HEK293 (cell line): ENCODE measurements at regions not wholly inside any gene's neighbourhood (a gene's known extent, or its start where the extent isn't known, plus 50 kb on each side); places are given as distances from the start of the nearest gene placed in this dataset.
"Not testable (repeated sequence)": the region's sequence is repeated elsewhere in the genome, so short reads cannot be mapped to it uniquely, and the experiment has no call there.

Source experiments
- CTCF ChIA-PET: fragments of 350-600 bp; formaldehyde crosslinking; extraction: SDS; loops from one replicate; lab custom pipeline; 2021; ENCODE audit warnings: antibody characterized with exemption; lab: Yijun Ruan, JAX
- POLR2A ChIA-PET: fragments of 300-600 bp; formaldehyde crosslinking; extraction: SDS; loops from one replicate; lab custom pipeline; 2020; ENCODE audit warnings: antibody characterized with exemption, inconsistent platforms; lab: Yijun Ruan, JAX
- H3K27ac ChIP-seq: fragments of 200-500 bp; sonication (Bioruptor generic); 2 replicates; pipeline ENCODE4 v1.5.1; 2014; ENCODE audit warnings: low read depth, low read length, control low read depth, inconsistent platforms; ENCODE audit errors: extremely low read depth
- H3K36me3 ChIP-seq, 2 experiments: fragments of 200-500 bp in 1 of 2; sonication (Bioruptor generic) in 1 of 2; 1 replicate in 1 of 2; 2 replicates in 1 of 2; pipeline ENCODE4 v1.5.1; 2014 to 2017; ENCODE audit warnings: inconsistent platforms in 2 of 2, low read length in 2 of 2; ENCODE audit not compliant: control insufficient read depth in 2 of 2, insufficient read depth in 1 of 2
- H3K4me1 ChIP-seq: fragments of 200-500 bp; sonication (Bioruptor generic); 2 replicates; pipeline ENCODE4 v1.5.1; 2014; ENCODE audit warnings: mild to moderate bottlenecking, low read length, inconsistent platforms; ENCODE audit not compliant: control insufficient read depth, insufficient read depth
- H3K4me3 ChIP-seq: 2 replicates; pipeline ENCODE4 v1.5.1; 2011; ENCODE audit warnings: low read depth, mild to moderate bottlenecking, control low read depth, low read length, moderate library complexity
- H3K9me3 ChIP-seq: fragments of 200-500 bp; sonication (Bioruptor generic); 2 replicates; pipeline ENCODE4 v1.5.1; 2014; ENCODE audit warnings: low read depth, low read length, inconsistent platforms; ENCODE audit not compliant: control insufficient read depth, insufficient read depth
- HOXA7 ChIP-seq: sonication (generic); formaldehyde crosslinking; IDR thresholded peaks from 2 replicates; pipeline ENCODE4 v1.8.1; 2022; ENCODE audit warnings: missing genetic modification reagents, borderline replicate concordance
- MYNN ChIP-seq: fragments of 450-650 bp; formaldehyde crosslinking; IDR thresholded peaks from 2 replicates; pipeline ENCODE4 v1.5.1; 2016; ENCODE audit warnings: missing biosample characterization, missing genetic modification characterization, borderline replicate concordance
- SCRT1 ChIP-seq: fragments of 450-650 bp; formaldehyde crosslinking; IDR thresholded peaks from 2 replicates; pipeline ENCODE4 v1.5.1; 2016; ENCODE audit warnings: missing biosample characterization, missing genetic modification characterization, borderline replicate concordance
- SCRT2 ChIP-seq: fragments of 450-650 bp; formaldehyde crosslinking; IDR thresholded peaks from 2 replicates; pipeline ENCODE4 v1.5.1; 2016; ENCODE audit warnings: missing biosample characterization, missing genetic modification characterization
- SP7 ChIP-seq: fragments of 450-650 bp; formaldehyde crosslinking; IDR thresholded peaks from 2 replicates; pipeline ENCODE4 v1.5.1; 2016; ENCODE audit warnings: missing biosample characterization, missing genetic modification characterization
- ZFP37 ChIP-seq: fragments of 450-650 bp; formaldehyde crosslinking; IDR thresholded peaks from 2 replicates; pipeline ENCODE4 v1.5.1; 2016; ENCODE audit warnings: missing biosample characterization, missing genetic modification characterization
- ZNF114 ChIP-seq: fragments of 450-650 bp; formaldehyde crosslinking; IDR thresholded peaks from 2 replicates; pipeline ENCODE4 v1.5.0; 2017; ENCODE audit warnings: missing biosample characterization, missing genetic modification characterization
- ZNF140 ChIP-seq: fragments of 450-650 bp; formaldehyde crosslinking; IDR thresholded peaks from 2 replicates; pipeline ENCODE4 v1.5.1; 2016; ENCODE audit warnings: missing biosample characterization, missing genetic modification characterization
- ZNF155 ChIP-seq: fragments of 450-650 bp; formaldehyde crosslinking; IDR thresholded peaks from 2 replicates; pipeline ENCODE4 v1.5.1; 2016; ENCODE audit warnings: missing biosample characterization, missing genetic modification characterization
- ZNF157 ChIP-seq: fragments of 450-650 bp; formaldehyde crosslinking; IDR thresholded peaks from 2 replicates; pipeline ENCODE4 v1.5.1; 2016; ENCODE audit warnings: missing biosample characterization, missing genetic modification characterization
- ZNF175 ChIP-seq: fragments of 450-650 bp; formaldehyde crosslinking; IDR thresholded peaks from 2 replicates; pipeline ENCODE4 v1.5.1; 2016; ENCODE audit warnings: missing biosample characterization, missing genetic modification characterization
- ZNF184 ChIP-seq: fragments of 450-650 bp; IDR thresholded peaks from 2 replicates; pipeline ENCODE4 v1.5.1; 2018; ENCODE audit warnings: missing biosample characterization, mild to moderate bottlenecking, missing genetic modification characterization
- ZNF555 ChIP-seq: fragments of 450-650 bp; formaldehyde crosslinking; conservative IDR thresholded peaks from 2 replicates; pipeline ENCODE4 v1.5.1; 2017; ENCODE audit warnings: missing biosample characterization, mild to moderate bottlenecking, missing genetic modification characterization, inconsistent platforms
- ZNF610 ChIP-seq: fragments of 450-650 bp; formaldehyde crosslinking; IDR thresholded peaks from 2 replicates; pipeline ENCODE4 v1.5.1; 2016; ENCODE audit warnings: missing biosample characterization, missing genetic modification characterization, borderline replicate concordance
- ZNF629 ChIP-seq: fragments of 450-650 bp; formaldehyde crosslinking; IDR thresholded peaks from 2 replicates; pipeline ENCODE4 v1.5.1; 2017; ENCODE audit warnings: missing biosample characterization, missing genetic modification characterization
- ZNF791 ChIP-seq: fragments of 450-650 bp; formaldehyde crosslinking; IDR thresholded peaks from 2 replicates; pipeline ENCODE4 v1.5.1; 2016; ENCODE audit warnings: missing biosample characterization, missing genetic modification characterization
- TF ChIP-seq, protein P1 (sequence below): fragments of 450-650 bp; formaldehyde crosslinking; IDR thresholded peaks from 2 replicates; pipeline ENCODE4 v1.5.1; 2016; ENCODE audit warnings: missing biosample characterization, missing genetic modification characterization
- TF ChIP-seq, protein P2 (sequence below): fragments of 450-650 bp; formaldehyde crosslinking; IDR thresholded peaks from 2 replicates; pipeline ENCODE4 v1.5.1; 2016; ENCODE audit warnings: missing biosample characterization, missing genetic modification characterization
- TF ChIP-seq, protein P3 (sequence below): fragments of 450-650 bp; formaldehyde crosslinking; IDR thresholded peaks from 2 replicates; pipeline ENCODE4 v1.5.1; 2016; ENCODE audit warnings: missing biosample characterization, missing genetic modification characterization
- TF ChIP-seq, protein P4 (sequence below): fragments of 450-650 bp; formaldehyde crosslinking; IDR thresholded peaks from 2 replicates; pipeline ENCODE4 v1.5.1; 2016; ENCODE audit warnings: missing biosample characterization, missing genetic modification characterization

DNA sequence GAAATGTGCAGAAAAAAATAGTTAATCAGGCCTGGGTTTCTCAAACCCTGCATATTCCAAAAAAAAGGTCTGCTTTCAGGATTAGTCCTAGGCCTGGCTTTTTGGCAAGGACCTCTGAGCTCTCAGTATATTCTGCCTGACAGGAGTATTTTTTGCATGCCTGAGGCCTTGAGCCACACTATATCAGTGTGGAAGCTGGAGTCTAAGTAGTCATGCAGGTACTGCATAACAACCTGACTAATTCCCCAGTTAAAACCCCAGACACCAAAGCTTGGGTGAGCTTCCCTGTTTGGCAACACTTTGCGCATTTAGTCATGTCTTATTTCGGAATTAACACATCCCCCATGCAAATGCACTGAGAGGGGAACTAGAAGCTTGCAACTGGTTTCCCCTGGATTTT, 359.5 kb downstream of the CETN3 start:
- ChIA-PET POLR2A (no interaction called here), CTCF (interaction anchor here (0.5 kb wide), 1 partner anchor 1170 kb away, joined by 4 read pairs; no protein-coding TSS in a partner anchor)
- TF ChIP-seq ZNF114 (tag by site-specific recombination): no peak
- no peak for TF ChIP-seq ZNF175 (tag by site-specific recombination)
- H3K27ac ChIP-seq: no peak overlapping the region
- H3K4me3 ChIP-seq: no peak overlapping the region
- no peaks in the 10 kb centered on the region for H3K36me3 ChIP-seq
- no peaks in the 10 kb centered on the region for H3K9me3 ChIP-seq
- no peaks in the 10 kb centered on the region for H3K4me1 ChIP-seq

DNA sequence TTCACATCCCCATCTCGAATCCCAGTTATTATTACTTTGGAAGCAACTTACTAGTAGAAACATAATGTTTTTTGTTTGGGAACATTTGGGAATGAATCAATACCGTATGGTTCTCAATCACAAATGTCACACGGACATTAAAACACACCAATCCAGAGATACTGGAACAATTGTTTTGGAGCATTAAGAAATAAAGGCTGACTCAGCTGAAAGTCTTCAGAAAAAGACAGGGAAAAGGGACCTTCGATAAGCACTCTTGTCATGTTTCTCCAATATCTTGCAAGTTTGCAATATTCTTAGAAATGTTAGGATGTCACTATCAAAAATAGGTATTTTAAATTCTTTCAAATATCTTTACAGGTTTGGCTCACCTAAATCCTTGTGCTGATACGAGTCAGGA, 362.4 kb downstream of the CETN3 start:
- H3K27ac ChIP-seq: no peak overlapping the region
- no peaks in the 10 kb centered on the region for H3K9me3 ChIP-seq
- H3K36me3 ChIP-seq: no peaks in the 10 kb centered on the region
- H3K4me3 ChIP-seq: no peak overlapping the region
- H3K4me1 ChIP-seq: no peaks in the 10 kb centered on the region
- ChIA-PET POLR2A (no interaction called here), CTCF (no interaction called here)
- TF ChIP-seq ZFP37 (tag by site-specific recombination) (no peak), ZNF629 (tag by site-specific recombination) (no peak), HOXA7 (CRISPR knock-in tag) (no peak), ZNF155 (tag by site-specific recombination) (no peak)
- TF ChIP-seq, protein P1, sequence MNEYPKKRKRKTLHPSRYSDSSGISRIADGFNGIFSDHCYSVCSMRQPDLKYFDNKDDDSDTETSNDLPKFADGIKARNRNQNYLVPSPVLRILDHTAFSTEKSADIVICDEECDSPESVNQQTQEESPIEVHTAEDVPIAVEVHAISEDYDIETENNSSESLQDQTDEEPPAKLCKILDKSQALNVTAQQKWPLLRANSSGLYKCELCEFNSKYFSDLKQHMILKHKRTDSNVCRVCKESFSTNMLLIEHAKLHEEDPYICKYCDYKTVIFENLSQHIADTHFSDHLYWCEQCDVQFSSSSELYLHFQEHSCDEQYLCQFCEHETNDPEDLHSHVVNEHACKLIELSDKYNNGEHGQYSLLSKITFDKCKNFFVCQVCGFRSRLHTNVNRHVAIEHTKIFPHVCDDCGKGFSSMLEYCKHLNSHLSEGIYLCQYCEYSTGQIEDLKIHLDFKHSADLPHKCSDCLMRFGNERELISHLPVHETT (tag by site-specific recombination): no peak

DNA sequence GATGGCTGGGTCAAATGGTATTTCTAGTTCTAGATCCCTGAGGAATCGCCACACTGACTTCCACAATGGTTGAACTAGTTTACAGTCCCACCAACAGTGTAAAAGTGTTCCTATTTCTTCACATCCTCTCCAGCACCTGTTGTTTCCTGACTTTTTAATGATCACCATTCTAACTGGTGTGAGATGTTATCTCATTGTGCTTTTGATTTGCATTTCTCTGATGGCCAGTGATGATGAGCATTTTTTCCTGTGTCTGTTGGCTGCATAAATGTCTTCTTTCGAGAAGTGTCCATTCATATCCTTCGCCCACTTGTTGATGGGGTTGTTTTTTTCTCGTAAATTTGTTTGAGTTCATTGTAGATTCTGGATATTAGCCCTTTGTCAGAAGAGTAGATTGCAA, 369.5 kb downstream of the CETN3 start:
- H3K4me1 ChIP-seq, H3K27ac ChIP-seq, CTCF ChIA-PET, H3K36me3 ChIP-seq, H3K4me3 ChIP-seq, H3K9me3 ChIP-seq, POLR2A ChIA-PET: not testable (repeated sequence)
- TF ChIP-seq SCRT2 (tag by site-specific recombination) (peak; percentile 81), SCRT1 (tag by site-specific recombination) (peak; percentile 53; the same call in 1 of the 2 replicates)

DNA sequence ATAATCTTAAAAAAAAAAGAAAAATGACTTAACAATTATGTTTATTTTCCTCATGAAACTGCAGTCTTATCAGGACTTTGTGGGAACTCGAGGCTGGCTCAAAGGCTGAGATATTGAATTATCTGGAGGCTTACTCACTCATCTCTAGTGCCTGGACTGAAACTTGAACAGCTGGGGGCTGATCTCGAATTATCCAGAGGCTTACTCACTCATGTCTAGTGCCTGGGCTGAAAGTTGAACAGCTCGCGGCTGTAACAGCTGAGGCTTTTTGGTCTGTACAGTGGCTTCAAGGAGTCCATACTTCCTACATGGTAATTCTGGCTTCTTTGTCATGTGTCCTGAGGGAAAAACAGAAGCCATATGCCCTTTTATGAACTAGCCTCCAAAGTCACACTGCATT, 371.9 kb downstream of the CETN3 start:
- Histone ChIP-seq H3K4me3 (no peak overlapping the region), H3K9me3 (no peaks in the 10 kb centered on the region), H3K36me3 (no peaks in the 10 kb centered on the region), H3K4me1 (no peaks in the 10 kb centered on the region), H3K27ac (no peak overlapping the region)
- ChIA-PET POLR2A (no interaction called here), CTCF (no interaction called here)
- TF ChIP-seq, protein P2, sequence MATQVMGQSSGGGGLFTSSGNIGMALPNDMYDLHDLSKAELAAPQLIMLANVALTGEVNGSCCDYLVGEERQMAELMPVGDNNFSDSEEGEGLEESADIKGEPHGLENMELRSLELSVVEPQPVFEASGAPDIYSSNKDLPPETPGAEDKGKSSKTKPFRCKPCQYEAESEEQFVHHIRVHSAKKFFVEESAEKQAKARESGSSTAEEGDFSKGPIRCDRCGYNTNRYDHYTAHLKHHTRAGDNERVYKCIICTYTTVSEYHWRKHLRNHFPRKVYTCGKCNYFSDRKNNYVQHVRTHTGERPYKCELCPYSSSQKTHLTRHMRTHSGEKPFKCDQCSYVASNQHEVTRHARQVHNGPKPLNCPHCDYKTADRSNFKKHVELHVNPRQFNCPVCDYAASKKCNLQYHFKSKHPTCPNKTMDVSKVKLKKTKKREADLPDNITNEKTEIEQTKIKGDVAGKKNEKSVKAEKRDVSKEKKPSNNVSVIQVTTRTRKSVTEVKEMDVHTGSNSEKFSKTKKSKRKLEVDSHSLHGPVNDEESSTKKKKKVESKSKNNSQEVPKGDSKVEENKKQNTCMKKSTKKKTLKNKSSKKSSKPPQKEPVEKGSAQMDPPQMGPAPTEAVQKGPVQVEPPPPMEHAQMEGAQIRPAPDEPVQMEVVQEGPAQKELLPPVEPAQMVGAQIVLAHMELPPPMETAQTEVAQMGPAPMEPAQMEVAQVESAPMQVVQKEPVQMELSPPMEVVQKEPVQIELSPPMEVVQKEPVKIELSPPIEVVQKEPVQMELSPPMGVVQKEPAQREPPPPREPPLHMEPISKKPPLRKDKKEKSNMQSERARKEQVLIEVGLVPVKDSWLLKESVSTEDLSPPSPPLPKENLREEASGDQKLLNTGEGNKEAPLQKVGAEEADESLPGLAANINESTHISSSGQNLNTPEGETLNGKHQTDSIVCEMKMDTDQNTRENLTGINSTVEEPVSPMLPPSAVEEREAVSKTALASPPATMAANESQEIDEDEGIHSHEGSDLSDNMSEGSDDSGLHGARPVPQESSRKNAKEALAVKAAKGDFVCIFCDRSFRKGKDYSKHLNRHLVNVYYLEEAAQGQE (tag by site-specific recombination): no peak
- TF ChIP-seq ZNF610 (tag by site-specific recombination): no peak
- TF ChIP-seq SP7: no peak
- no peak for TF ChIP-seq MYNN (tag by site-specific recombination)
- no peak for TF ChIP-seq ZNF157 (tag by site-specific recombination)
- TF ChIP-seq, protein P3, sequence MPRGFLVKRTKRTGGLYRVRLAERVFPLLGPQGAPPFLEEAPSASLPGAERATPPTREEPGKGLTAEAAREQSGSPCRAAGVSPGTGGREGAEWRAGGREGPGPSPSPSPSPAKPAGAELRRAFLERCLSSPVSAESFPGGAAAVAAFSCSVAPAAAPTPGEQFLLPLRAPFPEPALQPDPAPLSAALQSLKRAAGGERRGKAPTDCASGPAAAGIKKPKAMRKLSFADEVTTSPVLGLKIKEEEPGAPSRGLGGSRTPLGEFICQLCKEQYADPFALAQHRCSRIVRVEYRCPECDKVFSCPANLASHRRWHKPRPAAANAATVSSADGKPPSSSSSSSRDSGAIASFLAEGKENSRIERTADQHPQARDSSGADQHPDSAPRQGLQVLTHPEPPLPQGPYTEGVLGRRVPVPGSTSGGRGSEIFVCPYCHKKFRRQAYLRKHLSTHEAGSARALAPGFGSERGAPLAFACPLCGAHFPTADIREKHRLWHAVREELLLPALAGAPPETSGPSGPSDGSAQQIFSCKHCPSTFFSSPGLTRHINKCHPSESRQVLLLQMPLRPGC (tag by site-specific recombination): no peak
- no peak for TF ChIP-seq ZNF184 (tag by site-specific recombination)
- no peak for TF ChIP-seq ZNF791 (tag by site-specific recombination)
- TF ChIP-seq, protein P4, sequence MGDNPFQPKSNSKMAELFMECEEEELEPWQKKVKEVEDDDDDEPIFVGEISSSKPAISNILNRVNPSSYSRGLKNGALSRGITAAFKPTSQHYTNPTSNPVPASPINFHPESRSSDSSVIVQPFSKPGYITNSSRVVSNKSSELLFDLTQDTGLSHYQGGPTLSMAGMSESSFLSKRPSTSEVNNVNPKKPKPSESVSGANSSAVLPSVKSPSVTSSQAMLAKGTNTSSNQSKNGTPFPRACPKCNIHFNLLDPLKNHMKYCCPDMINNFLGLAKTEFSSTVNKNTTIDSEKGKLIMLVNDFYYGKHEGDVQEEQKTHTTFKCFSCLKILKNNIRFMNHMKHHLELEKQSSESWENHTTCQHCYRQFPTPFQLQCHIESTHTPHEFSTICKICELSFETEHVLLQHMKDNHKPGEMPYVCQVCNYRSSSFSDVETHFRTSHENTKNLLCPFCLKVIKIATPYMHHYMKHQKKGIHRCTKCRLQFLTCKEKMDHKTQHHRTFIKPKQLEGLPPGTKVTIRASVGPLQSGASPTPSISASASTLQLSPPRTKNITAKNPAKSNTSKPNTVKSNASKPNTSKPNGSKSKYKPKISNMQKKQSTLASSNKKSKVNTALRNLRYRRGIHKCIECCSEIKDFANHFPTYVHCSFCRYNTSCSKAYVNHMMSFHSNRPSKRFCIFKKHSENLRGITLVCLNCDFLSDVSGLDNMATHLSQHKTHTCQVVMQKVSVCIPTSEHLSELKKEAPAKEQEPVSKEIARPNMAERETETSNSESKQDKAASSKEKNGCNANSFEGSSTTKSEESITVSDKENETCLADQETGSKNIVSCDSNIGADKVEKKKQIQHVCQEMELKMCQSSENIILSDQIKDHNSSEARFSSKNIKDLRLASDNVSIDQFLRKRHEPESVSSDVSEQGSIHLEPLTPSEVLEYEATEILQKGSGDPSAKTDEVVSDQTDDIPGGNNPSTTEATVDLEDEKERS (tag by site-specific recombination): no peak
- no peak for TF ChIP-seq ZNF555 (tag by site-specific recombination)
- no peak for TF ChIP-seq ZNF629 (tag by site-specific recombination)
- TF ChIP-seq ZNF140 (tag by site-specific recombination): no peak
